ENCODE measurements at regions not wholly inside any gene's neighbourhood (a gene's known extent, or its start where the extent isn't known, plus 50 kb on each side); places are given as distances from the start of the nearest gene placed in this dataset.
"Not testable (repeated sequence)": the region's sequence is repeated elsewhere in the genome, so short reads cannot be mapped to it uniquely, and the experiment has no call there.

GRCh38 chr21:39069856-39070255 is 113.4 kb downstream of the PSMG1 start:
- TF ChIP-seq CTCF (IDR thresholded peaks at IDR 0.05 in 8 of 11, conservative IDR thresholded peaks at IDR 0.05 in 3 of 11); POLR2AphosphoS5 (IDR thresholded peaks at IDR 0.05): not testable (repeated sequence)
